ENCODE measurements at regions not wholly inside any gene's neighbourhood (a gene's known extent, or its start where the extent isn't known, plus 50 kb on each side); places are given as distances from the start of the nearest gene placed in this dataset.

DNA sequence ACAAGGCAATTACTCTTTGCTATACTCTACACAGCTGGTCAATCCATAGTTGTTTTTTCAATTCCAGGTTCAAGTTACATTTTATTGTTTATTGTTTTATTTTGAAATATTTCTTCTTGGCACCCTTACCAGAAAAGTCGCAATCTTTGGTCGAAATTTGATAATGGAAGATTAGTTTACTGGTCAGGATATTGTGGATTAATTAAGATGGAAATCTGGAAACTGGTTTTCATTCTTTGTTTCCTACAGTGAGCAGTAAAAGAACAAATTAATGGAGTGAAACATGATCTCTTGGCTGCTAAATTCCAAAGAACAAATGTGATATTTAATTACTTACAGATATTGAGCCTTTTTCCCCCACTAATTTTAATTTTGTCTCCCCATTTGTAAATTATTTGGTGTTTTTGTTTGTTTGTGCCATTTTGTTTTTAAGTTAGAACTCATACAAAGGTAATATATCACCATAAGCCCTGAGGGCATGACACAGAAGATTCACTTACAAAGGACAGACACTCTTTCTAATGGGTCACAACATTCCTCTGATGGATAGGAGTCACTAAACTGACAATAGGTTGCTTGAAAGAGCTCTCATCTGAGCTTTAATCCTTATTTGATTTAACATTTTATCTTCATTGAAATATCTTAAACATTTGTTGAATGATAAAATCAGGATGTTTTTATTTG lies 700.2 kb downstream of the KCNJ2 start:
- no peak for TF ChIP-seq EZH2 (IDR thresholded peaks at IDR 0.05; ENCODE audit: borderline replicate concordance, low read depth, low read length, poor library complexity, severe bottlenecking)
- TF ChIP-seq, protein P1, sequence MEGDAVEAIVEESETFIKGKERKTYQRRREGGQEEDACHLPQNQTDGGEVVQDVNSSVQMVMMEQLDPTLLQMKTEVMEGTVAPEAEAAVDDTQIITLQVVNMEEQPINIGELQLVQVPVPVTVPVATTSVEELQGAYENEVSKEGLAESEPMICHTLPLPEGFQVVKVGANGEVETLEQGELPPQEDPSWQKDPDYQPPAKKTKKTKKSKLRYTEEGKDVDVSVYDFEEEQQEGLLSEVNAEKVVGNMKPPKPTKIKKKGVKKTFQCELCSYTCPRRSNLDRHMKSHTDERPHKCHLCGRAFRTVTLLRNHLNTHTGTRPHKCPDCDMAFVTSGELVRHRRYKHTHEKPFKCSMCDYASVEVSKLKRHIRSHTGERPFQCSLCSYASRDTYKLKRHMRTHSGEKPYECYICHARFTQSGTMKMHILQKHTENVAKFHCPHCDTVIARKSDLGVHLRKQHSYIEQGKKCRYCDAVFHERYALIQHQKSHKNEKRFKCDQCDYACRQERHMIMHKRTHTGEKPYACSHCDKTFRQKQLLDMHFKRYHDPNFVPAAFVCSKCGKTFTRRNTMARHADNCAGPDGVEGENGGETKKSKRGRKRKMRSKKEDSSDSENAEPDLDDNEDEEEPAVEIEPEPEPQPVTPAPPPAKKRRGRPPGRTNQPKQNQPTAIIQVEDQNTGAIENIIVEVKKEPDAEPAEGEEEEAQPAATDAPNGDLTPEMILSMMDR (conservative IDR thresholded peaks at IDR 0.05; ENCODE audit: low read depth, low read length) = no peak
